H9 (cell line): ENCODE measurements at regions not wholly inside any gene's neighbourhood (a gene's known extent, or its start where the extent isn't known, plus 50 kb on each side); places are given as distances from the start of the nearest gene placed in this dataset.
"Not testable (repeated sequence)": the region's sequence is repeated elsewhere in the genome, so short reads cannot be mapped to it uniquely, and the experiment has no call there.

Experiments used
- DNase-seq: peaks from one replicate; pipeline ENCODE4 v3.0.0-alpha.2; 2017
- H2AFZ ChIP-seq: one replicate; pipeline ENCODE4 v1.6.1; 2013; ENCODE audit warnings: mild to moderate bottlenecking, low read length, control low read depth, moderate library complexity
- H2AK5ac ChIP-seq: 2 replicates; pipeline ENCODE4 v1.6.1; 2013; ENCODE audit warnings: low read length, control low read depth, mixed read lengths; ENCODE audit not compliant: insufficient read length
- H2BK120ac ChIP-seq: one replicate; pipeline ENCODE4 v1.6.1; 2013; ENCODE audit warnings: low read depth, mild to moderate bottlenecking, low read length, control low read depth, inconsistent platforms; ENCODE audit not compliant: poor library complexity, severe bottlenecking
- H2BK12ac ChIP-seq: 2 replicates; pipeline ENCODE4 v1.6.1; 2013; ENCODE audit warnings: low read length, control low read depth, mixed read lengths, low read depth; ENCODE audit not compliant: insufficient read length
- H2BK15ac ChIP-seq: 2 replicates; pipeline ENCODE4 v1.6.1; 2013; ENCODE audit warnings: low read depth, low read length, control low read depth
- H2BK20ac ChIP-seq: one replicate; pipeline ENCODE4 v1.6.1; 2013; ENCODE audit warnings: low read depth, mild to moderate bottlenecking, low read length, control low read depth, inconsistent platforms; ENCODE audit not compliant: poor library complexity, severe bottlenecking
- H2BK5ac ChIP-seq: 2 replicates; pipeline ENCODE4 v1.6.1; 2013; ENCODE audit warnings: low read length, control low read depth, mixed read lengths; ENCODE audit not compliant: insufficient read length
- H3K14ac ChIP-seq: 2 replicates; pipeline ENCODE4 v1.6.1; 2013; ENCODE audit warnings: low read length, control low read depth; ENCODE audit not compliant: insufficient read depth
- H3K18ac ChIP-seq: 2 replicates; pipeline ENCODE4 v1.6.1; 2013; ENCODE audit warnings: low read depth, mild to moderate bottlenecking, mixed read lengths, low read length, control low read depth; ENCODE audit not compliant: insufficient read length
- H3K23ac ChIP-seq: 2 replicates; pipeline ENCODE4 v1.6.1; 2013; ENCODE audit warnings: low read length, control low read depth, mixed read lengths, low read depth; ENCODE audit not compliant: insufficient read length
- H3K23me2 ChIP-seq: 2 replicates; pipeline ENCODE4 v1.6.1; 2013; ENCODE audit warnings: low read depth, mild to moderate bottlenecking, mixed read lengths, low read length, control low read depth; ENCODE audit not compliant: insufficient read length, poor library complexity, severe bottlenecking
- H3K27ac ChIP-seq: 2 replicates; pipeline ENCODE4 v1.5.1; 2013; ENCODE audit warnings: low read length, control low read depth, mixed read lengths, low read depth; ENCODE audit not compliant: insufficient read length
- H3K27me3 ChIP-seq: 2 replicates; pipeline ENCODE4 v1.6.1; 2013; ENCODE audit warnings: low read length, control low read depth, inconsistent platforms; ENCODE audit not compliant: insufficient read depth
- H3K4ac ChIP-seq: 2 replicates; pipeline ENCODE4 v1.6.1; 2013; ENCODE audit warnings: low read depth, mild to moderate bottlenecking, control low read depth, inconsistent platforms, low read length, moderate library complexity
- H3K4me1 ChIP-seq: 2 replicates; pipeline ENCODE4 v1.6.1; 2013; ENCODE audit warnings: low read length, control low read depth, inconsistent platforms; ENCODE audit not compliant: insufficient read depth
- H3K4me2 ChIP-seq: 2 replicates; pipeline ENCODE4 v1.6.1; 2013; ENCODE audit warnings: low read length, control low read depth, mixed read lengths; ENCODE audit not compliant: insufficient read length, insufficient read depth
- H3K56ac ChIP-seq: 2 replicates; pipeline ENCODE4 v1.6.1; 2013; ENCODE audit warnings: low read depth, mild to moderate bottlenecking, mixed read lengths, low read length, control low read depth; ENCODE audit not compliant: insufficient read length
- H3K79me1 ChIP-seq: 2 replicates; pipeline ENCODE4 v1.6.1; 2013; ENCODE audit warnings: low read depth, mild to moderate bottlenecking, moderate library complexity, low read length, control low read depth, inconsistent platforms; ENCODE audit not compliant: insufficient read depth, poor library complexity, severe bottlenecking
- H3K79me2 ChIP-seq: 2 replicates; pipeline ENCODE4 v1.6.1; 2013; ENCODE audit warnings: low read length, control low read depth, inconsistent platforms; ENCODE audit not compliant: insufficient read depth
- H3K9ac ChIP-seq: 2 replicates; pipeline ENCODE4 v1.6.1; 2013; ENCODE audit warnings: low read length, control low read depth, mixed read lengths; ENCODE audit not compliant: insufficient read length; ENCODE audit errors: extremely low read depth
- H3K9me3 ChIP-seq: one replicate; pipeline ENCODE4 v1.6.1; 2013; ENCODE audit warnings: low read depth, low read length, inconsistent platforms; ENCODE audit not compliant: control insufficient read depth
- H3T11ph ChIP-seq: one replicate; pipeline ENCODE4 v1.6.1; 2013; ENCODE audit warnings: mild to moderate bottlenecking, low read length, control low read depth, inconsistent platforms
- H4K20me1 ChIP-seq: one replicate; pipeline ENCODE4 v1.6.1; 2013; ENCODE audit not compliant: control insufficient read depth, insufficient read length, insufficient read depth
- H4K5ac ChIP-seq: 2 replicates; pipeline ENCODE4 v1.6.1; 2013; ENCODE audit warnings: low read depth, mild to moderate bottlenecking, mixed read lengths, low read length, control low read depth; ENCODE audit not compliant: insufficient read length
- H4K8ac ChIP-seq: replicated peaks from 2 replicates; pipeline ENCODE4 v1.6.1; 2013; ENCODE audit warnings: low read length, control low read depth, mixed read lengths, low read depth; ENCODE audit not compliant: insufficient read length
- H4K91ac ChIP-seq: 2 replicates; pipeline ENCODE4 v1.6.1; 2013; ENCODE audit warnings: low read depth, mild to moderate bottlenecking, moderate library complexity, mixed read lengths, low read length, control low read depth; ENCODE audit not compliant: insufficient read length
- H3K27ac Mint-ChIP-seq, 3 experiments: 2 replicates in 2 of 3; 3 replicates in 1 of 3; pipeline ENCODE4 v1.8.0; 2020 to 2021; ENCODE audit warnings: mixed read lengths in 3 of 3, mild to moderate bottlenecking in 1 of 3, moderate library complexity in 1 of 3
- H3K27me3 Mint-ChIP-seq: 2 replicates; pipeline ENCODE4 v1.8.0; 2021; ENCODE audit warnings: low read depth, mild to moderate bottlenecking, moderate library complexity, mixed read lengths
- H3K36me3 Mint-ChIP-seq, 3 experiments: 2 replicates in 2 of 3; 3 replicates in 1 of 3; pipeline ENCODE4 v1.8.0; 2020 to 2021; ENCODE audit warnings: low read depth in 3 of 3, mixed read lengths in 3 of 3; ENCODE audit not compliant: insufficient read depth in 1 of 3
- H3K4me1 Mint-ChIP-seq, 2 experiments: 2 replicates each; pipeline ENCODE4 v1.8.0; 2020; ENCODE audit warnings: mixed read lengths in 2 of 2
- H3K4me3 Mint-ChIP-seq, 2 experiments: 2 replicates in 1 of 2; 3 replicates in 1 of 2; pipeline ENCODE4 v1.8.0; 2020 to 2021; ENCODE audit warnings: mild to moderate bottlenecking in 2 of 2, mixed read lengths in 2 of 2, moderate library complexity in 1 of 2
- H3K9me3 Mint-ChIP-seq, 2 experiments: 2 replicates in 1 of 2; 3 replicates in 1 of 2; pipeline ENCODE4 v1.8.0; 2020; ENCODE audit warnings: mild to moderate bottlenecking in 2 of 2, mixed read lengths in 2 of 2, moderate library complexity in 1 of 2
- CTCF ChIP-seq: fragments of 200-600 bp; sonication (generic); conservative IDR thresholded peaks from 3 replicates; pipeline ENCODE4 v1.8.0; 2021; ENCODE audit warnings: antibody characterized with exemption, mild to moderate bottlenecking
- WGBS: extraction: QIAGEN DNeasy Blood & Tissue Kit; methylation state at CpG from one replicate; pipeline ENCODE4 v1.1.7; 2013; ENCODE audit warnings: missing lambda C conversion rate, low lambda C conversion rate, mixed read lengths; ENCODE audit not compliant: insufficient read length; ENCODE audit errors: extremely low coverage; 5-methylcytosine and 5-hydroxymethylcytosine counted together

- no peak overlapping the region for H3K4me3 Mint-ChIP-seq
- no CpG with 5 or more reads among the region's 1 CpG for WGBS
- Histone ChIP-seq H4K5ac (no peak overlapping the region), H3K79me1 (no peaks in the 10 kb centered on the region), H3K4me1 (no peaks in the 10 kb centered on the region), H2BK12ac (no peak overlapping the region), H3K4ac (no peak overlapping the region), H3K27me3 (no peaks in the 10 kb centered on the region), H2BK5ac (no peak overlapping the region), H2BK15ac (no peak overlapping the region), H2AK5ac (no peak overlapping the region), H3K9me3 (no peaks in the 10 kb centered on the region), H4K91ac (no peak overlapping the region), H3K18ac (no peak overlapping the region), H3T11ph (no peak overlapping the region), H2BK20ac (no peak overlapping the region), H3K23ac (no peak overlapping the region), H3K27ac (no peak overlapping the region), H3K4me2 (no peak overlapping the region), H4K20me1 (no peaks in the 10 kb centered on the region), H4K8ac (no peak overlapping the region), H3K56ac (no peak overlapping the region), H2AFZ (no peak overlapping the region), H3K79me2 (no peaks in the 10 kb centered on the region), H3K9ac (no peak overlapping the region), H3K23me2 (no peaks in the 10 kb centered on the region), H3K14ac (no peak overlapping the region), H2BK120ac (no peak overlapping the region)
- peaks cover 0 to 2% of the 10 kb centered on the region in 2 experiments; a peak in 1 of 4 replicates for H3K4me1 Mint-ChIP-seq
- no peaks in the 10 kb centered on the region for H3K27me3 Mint-ChIP-seq
- TF ChIP-seq CTCF, result no peak
- peaks cover 0 to 6% of the 10 kb centered on the region in 2 experiments; a peak in 2 of 5 replicates for H3K9me3 Mint-ChIP-seq
- H3K36me3 Mint-ChIP-seq, result peaks cover 0 to 11% (median 2%) of the 10 kb centered on the region in 3 experiments; a peak in 4 of 7 replicates
- no peak for DNase-seq
- H3K27ac Mint-ChIP-seq, result no peak overlapping the region
Observed at GRCh38 chr7:15813448-15813847, 127.0 kb upstream of the MEOX2 start.

GRCh38 chr7:15810383-15810782, 123.9 kb upstream of the MEOX2 start:
- not testable (repeated sequence) for H3K56ac ChIP-seq, H3K79me1 ChIP-seq, H2AK5ac ChIP-seq, H3K4me3 Mint-ChIP-seq, H4K20me1 ChIP-seq, H3K27me3 Mint-ChIP-seq, H3K4me2 ChIP-seq, H3K4me1 Mint-ChIP-seq, H3K27me3 ChIP-seq, DNase-seq, H2BK120ac ChIP-seq, H3K23me2 ChIP-seq, H4K91ac ChIP-seq, H3K27ac ChIP-seq, H4K5ac ChIP-seq, H3K4ac ChIP-seq, H2AFZ ChIP-seq, H2BK5ac ChIP-seq, H2BK20ac ChIP-seq, H4K8ac ChIP-seq, H3K9me3 Mint-ChIP-seq, H3K14ac ChIP-seq, H3K27ac Mint-ChIP-seq, H2BK12ac ChIP-seq, H3K4me1 ChIP-seq, H3K79me2 ChIP-seq, H3T11ph ChIP-seq, H3K23ac ChIP-seq, H3K9me3 ChIP-seq, H3K9ac ChIP-seq, H2BK15ac ChIP-seq, H3K18ac ChIP-seq
- WGBS, result no CpG with 5 or more reads among the region's 1 CpG
- H3K36me3 Mint-ChIP-seq, result peaks cover 0 to 11% (median 2%) of the 10 kb centered on the region in 3 experiments; a peak in 4 of 7 replicates
